WTC11 (cell line): ENCODE measurements at regions not wholly inside any gene's neighbourhood (a gene's known extent, or its start where the extent isn't known, plus 50 kb on each side); places are given as distances from the start of the nearest gene placed in this dataset.

ENCODE experiments used
- EMX1 ChIP-seq: fragments of 250-450 bp; sonication (Bioruptor Pico); IDR thresholded peaks from 2 replicates; pipeline ENCODE4 v1.8.0; 2021; ENCODE audit warnings: mild to moderate bottlenecking
- JUN ChIP-seq: sonication (generic); formaldehyde crosslinking; IDR thresholded peaks from 2 replicates; pipeline ENCODE4 v1.8.0; 2023; ENCODE audit warnings: mild to moderate bottlenecking, missing genetic modification reagents
- SP1 ChIP-seq: sonication (generic); formaldehyde crosslinking; conservative IDR thresholded peaks from 2 replicates; pipeline ENCODE4 v1.8.1; 2022; ENCODE audit warnings: missing genetic modification reagents
- TF ChIP-seq, protein P1 (sequence below): sonication (generic); formaldehyde crosslinking; IDR thresholded peaks from 2 replicates; pipeline ENCODE4 v1.8.0; 2022; ENCODE audit warnings: mild to moderate bottlenecking, missing genetic modification reagents
- TF ChIP-seq, protein P2 (sequence below): fragments of 200-600 bp; IDR thresholded peaks from 2 replicates; pipeline ENCODE4 v1.8.0; 2022; ENCODE audit warnings: antibody characterized with exemption
- TF ChIP-seq, protein P3 (sequence below): sonication (generic); formaldehyde crosslinking; conservative IDR thresholded peaks from 2 replicates; pipeline ENCODE4 v1.8.1; 2023; ENCODE audit warnings: mild to moderate bottlenecking, low read depth, missing genetic modification reagents, moderate library complexity
- TF ChIP-seq, protein P4 (sequence below): sonication (generic); formaldehyde crosslinking; IDR thresholded peaks from 2 replicates; pipeline ENCODE4 v1.8.0; 2022; ENCODE audit warnings: mild to moderate bottlenecking, missing genetic modification reagents

DNA sequence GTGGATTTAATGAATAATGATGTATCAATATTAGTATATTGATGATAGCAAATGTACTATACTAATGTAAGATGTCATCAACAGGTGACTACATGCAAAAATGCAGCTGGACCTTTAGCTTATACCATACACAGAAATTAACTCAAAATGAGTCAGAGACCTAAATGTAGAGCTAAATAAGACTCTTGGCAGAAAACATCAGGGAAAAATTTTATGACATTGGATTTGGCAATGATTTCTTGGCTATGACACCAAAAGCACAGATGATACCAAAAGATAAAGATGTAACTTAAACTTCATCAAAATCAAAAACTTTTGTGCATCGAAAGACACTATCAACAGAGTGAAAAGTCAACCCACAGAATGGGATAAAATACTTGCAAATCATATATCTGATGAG, 64.0 kb upstream of the CCL21 start:
- TF ChIP-seq, protein P1, sequence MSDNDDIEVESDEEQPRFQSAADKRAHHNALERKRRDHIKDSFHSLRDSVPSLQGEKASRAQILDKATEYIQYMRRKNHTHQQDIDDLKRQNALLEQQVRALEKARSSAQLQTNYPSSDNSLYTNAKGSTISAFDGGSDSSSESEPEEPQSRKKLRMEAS (CRISPR knock-in tag): no peak
- TF ChIP-seq, protein P2, sequence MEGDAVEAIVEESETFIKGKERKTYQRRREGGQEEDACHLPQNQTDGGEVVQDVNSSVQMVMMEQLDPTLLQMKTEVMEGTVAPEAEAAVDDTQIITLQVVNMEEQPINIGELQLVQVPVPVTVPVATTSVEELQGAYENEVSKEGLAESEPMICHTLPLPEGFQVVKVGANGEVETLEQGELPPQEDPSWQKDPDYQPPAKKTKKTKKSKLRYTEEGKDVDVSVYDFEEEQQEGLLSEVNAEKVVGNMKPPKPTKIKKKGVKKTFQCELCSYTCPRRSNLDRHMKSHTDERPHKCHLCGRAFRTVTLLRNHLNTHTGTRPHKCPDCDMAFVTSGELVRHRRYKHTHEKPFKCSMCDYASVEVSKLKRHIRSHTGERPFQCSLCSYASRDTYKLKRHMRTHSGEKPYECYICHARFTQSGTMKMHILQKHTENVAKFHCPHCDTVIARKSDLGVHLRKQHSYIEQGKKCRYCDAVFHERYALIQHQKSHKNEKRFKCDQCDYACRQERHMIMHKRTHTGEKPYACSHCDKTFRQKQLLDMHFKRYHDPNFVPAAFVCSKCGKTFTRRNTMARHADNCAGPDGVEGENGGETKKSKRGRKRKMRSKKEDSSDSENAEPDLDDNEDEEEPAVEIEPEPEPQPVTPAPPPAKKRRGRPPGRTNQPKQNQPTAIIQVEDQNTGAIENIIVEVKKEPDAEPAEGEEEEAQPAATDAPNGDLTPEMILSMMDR: no peak
- TF ChIP-seq EMX1 (CRISPR knock-in tag): no peak
- TF ChIP-seq SP1 (CRISPR knock-in tag): no peak
- TF ChIP-seq, protein P3, sequence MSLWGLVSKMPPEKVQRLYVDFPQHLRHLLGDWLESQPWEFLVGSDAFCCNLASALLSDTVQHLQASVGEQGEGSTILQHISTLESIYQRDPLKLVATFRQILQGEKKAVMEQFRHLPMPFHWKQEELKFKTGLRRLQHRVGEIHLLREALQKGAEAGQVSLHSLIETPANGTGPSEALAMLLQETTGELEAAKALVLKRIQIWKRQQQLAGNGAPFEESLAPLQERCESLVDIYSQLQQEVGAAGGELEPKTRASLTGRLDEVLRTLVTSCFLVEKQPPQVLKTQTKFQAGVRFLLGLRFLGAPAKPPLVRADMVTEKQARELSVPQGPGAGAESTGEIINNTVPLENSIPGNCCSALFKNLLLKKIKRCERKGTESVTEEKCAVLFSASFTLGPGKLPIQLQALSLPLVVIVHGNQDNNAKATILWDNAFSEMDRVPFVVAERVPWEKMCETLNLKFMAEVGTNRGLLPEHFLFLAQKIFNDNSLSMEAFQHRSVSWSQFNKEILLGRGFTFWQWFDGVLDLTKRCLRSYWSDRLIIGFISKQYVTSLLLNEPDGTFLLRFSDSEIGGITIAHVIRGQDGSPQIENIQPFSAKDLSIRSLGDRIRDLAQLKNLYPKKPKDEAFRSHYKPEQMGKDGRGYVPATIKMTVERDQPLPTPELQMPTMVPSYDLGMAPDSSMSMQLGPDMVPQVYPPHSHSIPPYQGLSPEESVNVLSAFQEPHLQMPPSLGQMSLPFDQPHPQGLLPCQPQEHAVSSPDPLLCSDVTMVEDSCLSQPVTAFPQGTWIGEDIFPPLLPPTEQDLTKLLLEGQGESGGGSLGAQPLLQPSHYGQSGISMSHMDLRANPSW (CRISPR knock-in tag): no peak
- TF ChIP-seq, protein P4, sequence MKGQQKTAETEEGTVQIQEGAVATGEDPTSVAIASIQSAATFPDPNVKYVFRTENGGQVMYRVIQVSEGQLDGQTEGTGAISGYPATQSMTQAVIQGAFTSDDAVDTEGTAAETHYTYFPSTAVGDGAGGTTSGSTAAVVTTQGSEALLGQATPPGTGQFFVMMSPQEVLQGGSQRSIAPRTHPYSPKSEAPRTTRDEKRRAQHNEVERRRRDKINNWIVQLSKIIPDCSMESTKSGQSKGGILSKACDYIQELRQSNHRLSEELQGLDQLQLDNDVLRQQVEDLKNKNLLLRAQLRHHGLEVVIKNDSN (CRISPR knock-in tag): no peak
- no peak for TF ChIP-seq JUN
